ENCODE measurements at regions not wholly inside any gene's neighbourhood (a gene's known extent, or its start where the extent isn't known, plus 50 kb on each side); places are given as distances from the start of the nearest gene placed in this dataset.

DNA sequence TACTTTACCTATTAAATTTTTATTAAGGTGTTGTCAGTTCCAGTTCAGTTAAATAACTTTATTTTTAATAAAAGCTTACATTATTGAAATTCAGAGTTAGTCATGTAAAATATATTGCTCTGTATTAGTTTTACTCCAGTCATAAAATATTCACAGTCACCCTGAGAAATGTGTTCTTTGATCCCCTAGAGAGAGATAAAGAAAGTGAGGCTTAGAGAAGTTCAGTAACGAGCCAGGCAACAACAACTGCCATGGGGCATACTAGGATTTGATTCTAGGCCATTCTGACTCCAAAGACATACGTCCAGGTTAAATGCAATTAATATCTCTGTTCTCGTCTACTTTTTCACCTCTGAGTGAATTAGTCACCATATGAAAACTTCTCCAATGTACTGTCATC is 761.9 kb upstream of the CXADR start:
- TF ChIP-seq, protein P1, sequence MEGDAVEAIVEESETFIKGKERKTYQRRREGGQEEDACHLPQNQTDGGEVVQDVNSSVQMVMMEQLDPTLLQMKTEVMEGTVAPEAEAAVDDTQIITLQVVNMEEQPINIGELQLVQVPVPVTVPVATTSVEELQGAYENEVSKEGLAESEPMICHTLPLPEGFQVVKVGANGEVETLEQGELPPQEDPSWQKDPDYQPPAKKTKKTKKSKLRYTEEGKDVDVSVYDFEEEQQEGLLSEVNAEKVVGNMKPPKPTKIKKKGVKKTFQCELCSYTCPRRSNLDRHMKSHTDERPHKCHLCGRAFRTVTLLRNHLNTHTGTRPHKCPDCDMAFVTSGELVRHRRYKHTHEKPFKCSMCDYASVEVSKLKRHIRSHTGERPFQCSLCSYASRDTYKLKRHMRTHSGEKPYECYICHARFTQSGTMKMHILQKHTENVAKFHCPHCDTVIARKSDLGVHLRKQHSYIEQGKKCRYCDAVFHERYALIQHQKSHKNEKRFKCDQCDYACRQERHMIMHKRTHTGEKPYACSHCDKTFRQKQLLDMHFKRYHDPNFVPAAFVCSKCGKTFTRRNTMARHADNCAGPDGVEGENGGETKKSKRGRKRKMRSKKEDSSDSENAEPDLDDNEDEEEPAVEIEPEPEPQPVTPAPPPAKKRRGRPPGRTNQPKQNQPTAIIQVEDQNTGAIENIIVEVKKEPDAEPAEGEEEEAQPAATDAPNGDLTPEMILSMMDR (IDR thresholded peaks at IDR 0.05): no peak
- no peak for TF ChIP-seq EP300 (IDR thresholded peaks at IDR 0.05)
